GM18951 (cell line): ENCODE measurements at regions not wholly inside any gene's neighbourhood (a gene's known extent, or its start where the extent isn't known, plus 50 kb on each side); places are given as distances from the start of the nearest gene placed in this dataset.

Source experiments
- POLR2A ChIP-seq: IDR thresholded peaks from 4 replicates; pipeline ENCODE4 v1.6.1; 2011; ENCODE audit warnings: mild to moderate bottlenecking; ENCODE audit not compliant: insufficient read length, insufficient read depth; ENCODE audit errors: extremely low read depth
- in situ Hi-C: fragments of 300-500 bp; cut with MboI; formaldehyde crosslinking; loops from one replicate; pipeline ENCODE4 v1.12.0; 2022; ENCODE audit warnings: low sequenced_read_pairs, mixed read lengths, inconsistent platforms; ENCODE audit not compliant: unreplicated experiment

GRCh38 chrX:39850209-39850608 lies 247.5 kb downstream of the BCOR start:
- in situ Hi-C loops, result no loop called here
- TF ChIP-seq POLR2A, result no peak

GRCh38 chrX:39850630-39851152 lies 247.1 kb downstream of the BCOR start:
- in situ Hi-C loops, result no loop called here
- TF ChIP-seq POLR2A, result no peak

- in situ Hi-C loops, result no loop called here
- no peak for TF ChIP-seq POLR2A
These were observed 245.9 kb downstream of the BCOR start for GRCh38 chrX:39851745-39852455.

GRCh38 chrX:39852491-39852890 lies 245.3 kb downstream of the BCOR start:
- in situ Hi-C loops, result no loop called here
- TF ChIP-seq POLR2A, result no peak

- in situ Hi-C loops, result no loop called here
- TF ChIP-seq POLR2A, result no peak
These were observed 244.2 kb downstream of the BCOR start for GRCh38 chrX:39853417-39854030.

- in situ Hi-C loops, result no loop called here
- TF ChIP-seq POLR2A, result peak; percentile 56
These were observed 242.7 kb downstream of the BCOR start for GRCh38 chrX:39854772-39855747.

GRCh38 chrX:39855748-39856129 lies 242.0 kb downstream of the BCOR start:
- in situ Hi-C loops, result no loop called here
- no peak for TF ChIP-seq POLR2A

- TF ChIP-seq POLR2A, result no peak
- in situ Hi-C loops, result no loop called here
These were observed 241.2 kb downstream of the BCOR start for GRCh38 chrX:39856472-39857121.

GRCh38 chrX:39857780-39858179 lies 240.0 kb downstream of the BCOR start:
- TF ChIP-seq POLR2A, result no peak
- in situ Hi-C loops, result no loop called here

GRCh38 chrX:39859991-39860861 lies 237.5 kb downstream of the BCOR start:
- in situ Hi-C loops, result no loop called here
- TF ChIP-seq POLR2A, result peak; percentile 15

- in situ Hi-C loops, result no loop called here
- TF ChIP-seq POLR2A, result no peak
These were observed 234.8 kb downstream of the BCOR start for GRCh38 chrX:39862963-39863362.

GRCh38 chrX:39866229-39866628 lies 231.5 kb downstream of the BCOR start:
- in situ Hi-C loops, result no loop called here
- TF ChIP-seq POLR2A, result no peak
